Stimulated activated CD4-positive, alpha-beta T cell treated with anti-CD3 and anti-CD28 coated beads, Interleukin-1b, Interleukin-23, amount 100 ng/mL, for 24 hours (primary cell): ENCODE measurements at regions not wholly inside any gene's neighbourhood (a gene's known extent, or its start where the extent isn't known, plus 50 kb on each side); places are given as distances from the start of the nearest gene placed in this dataset.

Experiments
- DNase-seq, 4 experiments: peaks; one replicate each; pipeline ENCODE4 v3.0.0-alpha.2; 2020; ENCODE audit warnings: low read depth in 4 of 4, low spot score in 1 of 4

- DNase-seq: no peak
Measured at GRCh38 chr22:49642331-49642730, 185.3 kb downstream of the BRD1 start.

GRCh38 chr22:49641770-49642313 lies 185.8 kb downstream of the BRD1 start:
- DNase-seq: no peak

GRCh38 chr22:49640366-49641095 lies 187.1 kb downstream of the BRD1 start:
- no peak for DNase-seq

GRCh38 chr22:49639956-49640355 lies 187.7 kb downstream of the BRD1 start:
- DNase-seq: no peak

- no peak for DNase-seq
Measured at GRCh38 chr22:49638788-49639187, 188.9 kb downstream of the BRD1 start.

- no peak for DNase-seq
Measured at GRCh38 chr22:49638001-49638400, 189.7 kb downstream of the BRD1 start.

- DNase-seq: no peak
Measured at GRCh38 chr22:49637255-49637760, 190.4 kb downstream of the BRD1 start.

GRCh38 chr22:49636649-49637048 lies 191.0 kb downstream of the BRD1 start:
- no peak for DNase-seq

- DNase-seq: no peak
Measured at GRCh38 chr22:49636214-49636613, 191.5 kb downstream of the BRD1 start.

GRCh38 chr22:49634006-49634772 lies 193.5 kb downstream of the BRD1 start:
- DNase-seq: no peak

- DNase-seq: no peak
Measured at GRCh38 chr22:49633010-49633324, 194.7 kb downstream of the BRD1 start.

GRCh38 chr22:49632199-49633009 lies 195.3 kb downstream of the BRD1 start:
- DNase-seq: no peak

- DNase-seq: no peak
Measured at GRCh38 chr22:49630448-49630946, 197.2 kb downstream of the BRD1 start.

- no peak for DNase-seq
Measured at GRCh38 chr22:49629586-49630447, 197.9 kb downstream of the BRD1 start.

- no peak for DNase-seq
Measured at GRCh38 chr22:49629261-49629570, 198.5 kb downstream of the BRD1 start.

- no peak for DNase-seq
Measured at GRCh38 chr22:49628391-49629260, 199.0 kb downstream of the BRD1 start.

GRCh38 chr22:49627217-49628181 lies 200.2 kb downstream of the BRD1 start:
- no peak for DNase-seq
